ENCODE measurements at regions not wholly inside any gene's neighbourhood (a gene's known extent, or its start where the extent isn't known, plus 50 kb on each side); places are given as distances from the start of the nearest gene placed in this dataset.

- TF ChIP-seq GATA3 (IDR thresholded peaks at IDR 0.05; ENCODE audit: low read depth, low read length) (no peak), GATA2 (IDR thresholded peaks at IDR 0.05; ENCODE audit: low read depth, low read length) (no peak)
Measured at GRCh38 chr15:26461847-26462608, 310.8 kb downstream of the GABRB3 start.

All from SH-SY5Y (cell line).